ENCODE measurements at regions not wholly inside any gene's neighbourhood (a gene's known extent, or its start where the extent isn't known, plus 50 kb on each side); places are given as distances from the start of the nearest gene placed in this dataset.

- DNase-seq (ENCODE audit: low spot score): no peak
These were observed 324.5 kb downstream of the SOX9 start for GRCh38 chr17:72445055-72445991.

GRCh38 chr17:72446118-72446517 is 325.3 kb downstream of the SOX9 start:
- DNase-seq (ENCODE audit: low spot score): no peak

- DNase-seq (ENCODE audit: low spot score): no peak
These were observed 325.9 kb downstream of the SOX9 start for GRCh38 chr17:72446525-72447250.

GRCh38 chr17:72447251-72447640 is 326.4 kb downstream of the SOX9 start:
- DNase-seq (ENCODE audit: low spot score): no peak

- DNase-seq (ENCODE audit: low spot score): no peak
These were observed 327.2 kb downstream of the SOX9 start for GRCh38 chr17:72448019-72448418.

GRCh38 chr17:72452286-72453173 is 331.7 kb downstream of the SOX9 start:
- DNase-seq (ENCODE audit: low spot score): no peak

GRCh38 chr17:72454342-72454741 is 333.5 kb downstream of the SOX9 start:
- DNase-seq (ENCODE audit: low spot score): no peak

- DNase-seq (ENCODE audit: low spot score): no peak
These were observed 334.7 kb downstream of the SOX9 start for GRCh38 chr17:72455562-72455961.

- no peak for DNase-seq (ENCODE audit: low spot score)
These were observed 335.3 kb downstream of the SOX9 start for GRCh38 chr17:72456075-72456474.

GRCh38 chr17:72457712-72458111 is 336.9 kb downstream of the SOX9 start:
- no peak for DNase-seq (ENCODE audit: low spot score)

- no peak for DNase-seq (ENCODE audit: low spot score)
These were observed 337.5 kb downstream of the SOX9 start for GRCh38 chr17:72458301-72458700.

- DNase-seq (ENCODE audit: low spot score): no peak
These were observed 339.9 kb downstream of the SOX9 start for GRCh38 chr17:72460711-72461110.

- DNase-seq (ENCODE audit: low spot score): peak; percentile 37
These were observed 340.9 kb downstream of the SOX9 start for GRCh38 chr17:72461757-72462156.

- DNase-seq (ENCODE audit: low spot score): no peak
These were observed 341.6 kb downstream of the SOX9 start for GRCh38 chr17:72462407-72462806.

- DNase-seq (ENCODE audit: low spot score): peak; percentile 2
These were observed 342.0 kb downstream of the SOX9 start for GRCh38 chr17:72462814-72463213.

- DNase-seq (ENCODE audit: low spot score): peak; percentile 30
These were observed 342.7 kb downstream of the SOX9 start for GRCh38 chr17:72463287-72464102.

GRCh38 chr17:72464221-72464620 is 343.4 kb downstream of the SOX9 start:
- DNase-seq (ENCODE audit: low spot score): peak; percentile 22

- peak; percentile 79 for DNase-seq (ENCODE audit: low spot score)
These were observed 344.6 kb downstream of the SOX9 start for GRCh38 chr17:72465191-72466024.

- DNase-seq (ENCODE audit: low spot score): peak; percentile 8
These were observed 345.4 kb downstream of the SOX9 start for GRCh38 chr17:72466199-72466598.

- DNase-seq (ENCODE audit: low spot score): peak; percentile 16
These were observed 345.8 kb downstream of the SOX9 start for GRCh38 chr17:72466606-72467005.
